DOHH2 (cell line): ENCODE measurements at regions not wholly inside any gene's neighbourhood (a gene's known extent, or its start where the extent isn't known, plus 50 kb on each side); places are given as distances from the start of the nearest gene placed in this dataset.

Source experiments
- H3F3A ChIP-seq: fragments of 200-600 bp; sonication (generic), shearing (Covaris generic); 2 replicates; pipeline ENCODE4 v1.6.0; 2016; ENCODE audit warnings: antibody characterized with exemption, mild to moderate bottlenecking; ENCODE audit not compliant: control insufficient read depth, insufficient read depth
- H3K27ac ChIP-seq: fragments of 200-600 bp; sonication (generic); 2 replicates; pipeline ENCODE4 v1.5.1; 2014; ENCODE audit warnings: low read depth, mild to moderate bottlenecking, low read length, moderate library complexity
- H3K27me3 ChIP-seq: fragments of 200-600 bp; sonication (generic); 2 replicates; pipeline ENCODE4 v1.6.1; 2014; ENCODE audit warnings: mild to moderate bottlenecking, low read length, mixed read lengths; ENCODE audit not compliant: control insufficient read depth
- H3K36me3 ChIP-seq: fragments of 200-600 bp; sonication (generic); 2 replicates; pipeline ENCODE4 v1.6.1; 2014; ENCODE audit warnings: mild to moderate bottlenecking, low read length, moderate library complexity, mixed read lengths; ENCODE audit not compliant: control insufficient read depth
- H3K4me1 ChIP-seq: fragments of 200-600 bp; sonication (generic); 2 replicates; pipeline ENCODE4 v1.6.1; 2014; ENCODE audit warnings: mild to moderate bottlenecking, low read length, mixed read lengths; ENCODE audit not compliant: control insufficient read depth
- H3K4me2 ChIP-seq: fragments of 200-600 bp; sonication (generic); 2 replicates; pipeline ENCODE4 v1.6.0; 2014; ENCODE audit warnings: mild to moderate bottlenecking, low read length, moderate library complexity
- H3K4me3 ChIP-seq: fragments of 200-600 bp; sonication (generic); 2 replicates; pipeline ENCODE4 v1.5.1; 2014; ENCODE audit warnings: mild to moderate bottlenecking, low read length, mixed read lengths
- H3K79me2 ChIP-seq: fragments of 200-600 bp; sonication (generic); 2 replicates; pipeline ENCODE4 v1.6.1; 2014; ENCODE audit warnings: mild to moderate bottlenecking, low read length, mixed read lengths; ENCODE audit not compliant: control insufficient read depth
- H3K9me2 ChIP-seq: fragments of 200-600 bp; sonication (generic); replicated peaks from 2 replicates; pipeline ENCODE4 v1.6.1; 2014; ENCODE audit warnings: mild to moderate bottlenecking, low read length, mixed read lengths; ENCODE audit not compliant: control insufficient read depth
- H3K9me3 ChIP-seq: fragments of 200-600 bp; sonication (generic); 2 replicates; pipeline ENCODE4 v1.6.1; 2014; ENCODE audit warnings: antibody characterized with exemption, low read length, mixed read lengths; ENCODE audit not compliant: control insufficient read depth, insufficient read depth
- H4K20me1 ChIP-seq: fragments of 200-600 bp; sonication (generic); 2 replicates; pipeline ENCODE4 v1.6.0; 2014; ENCODE audit warnings: low read depth, mild to moderate bottlenecking, antibody characterized with exemption, low read length, moderate library complexity; ENCODE audit not compliant: control insufficient read depth, insufficient read depth
- EZH2phosphoT487 ChIP-seq: fragments of 200-600 bp; sonication (generic); IDR thresholded peaks from 2 replicates; pipeline ENCODE4 v1.6.1; 2017; ENCODE audit warnings: borderline replicate concordance, mild to moderate bottlenecking, antibody characterized with exemption, low read length, moderate library complexity, mixed read lengths
- TF ChIP-seq, protein P1 (sequence below): fragments of 200-600 bp; sonication (generic); IDR thresholded peaks from one replicate; pipeline ENCODE4 v1.5.1; 2014; ENCODE audit warnings: antibody characterized with exemption, mild to moderate bottlenecking, low read depth, low read length; ENCODE audit not compliant: poor library complexity, severe bottlenecking

GRCh38 chr10:110394296-110394695 lies 89.6 kb upstream of the SMNDC1 start:
- Histone ChIP-seq H3K27me3 (0 out of 2 replicates have a peak, but pooled peaks cover 2% of the 10 kb centered on the region), H3K9me2 (no peaks in the 10 kb centered on the region), H4K20me1 (no peaks in the 10 kb centered on the region), H3K4me3 (no peak overlapping the region), H3K9me3 (no peaks in the 10 kb centered on the region), H3K36me3 (no peaks in the 10 kb centered on the region), H3K4me1 (peaks cover 7% of the 10 kb centered on the region; the same call in 1 of the 2 replicates), H3K27ac (no peak overlapping the region), H3K79me2 (no peaks in the 10 kb centered on the region), H3F3A (no peaks in the 10 kb centered on the region), H3K4me2 (no peak overlapping the region)
- TF ChIP-seq, protein P1, sequence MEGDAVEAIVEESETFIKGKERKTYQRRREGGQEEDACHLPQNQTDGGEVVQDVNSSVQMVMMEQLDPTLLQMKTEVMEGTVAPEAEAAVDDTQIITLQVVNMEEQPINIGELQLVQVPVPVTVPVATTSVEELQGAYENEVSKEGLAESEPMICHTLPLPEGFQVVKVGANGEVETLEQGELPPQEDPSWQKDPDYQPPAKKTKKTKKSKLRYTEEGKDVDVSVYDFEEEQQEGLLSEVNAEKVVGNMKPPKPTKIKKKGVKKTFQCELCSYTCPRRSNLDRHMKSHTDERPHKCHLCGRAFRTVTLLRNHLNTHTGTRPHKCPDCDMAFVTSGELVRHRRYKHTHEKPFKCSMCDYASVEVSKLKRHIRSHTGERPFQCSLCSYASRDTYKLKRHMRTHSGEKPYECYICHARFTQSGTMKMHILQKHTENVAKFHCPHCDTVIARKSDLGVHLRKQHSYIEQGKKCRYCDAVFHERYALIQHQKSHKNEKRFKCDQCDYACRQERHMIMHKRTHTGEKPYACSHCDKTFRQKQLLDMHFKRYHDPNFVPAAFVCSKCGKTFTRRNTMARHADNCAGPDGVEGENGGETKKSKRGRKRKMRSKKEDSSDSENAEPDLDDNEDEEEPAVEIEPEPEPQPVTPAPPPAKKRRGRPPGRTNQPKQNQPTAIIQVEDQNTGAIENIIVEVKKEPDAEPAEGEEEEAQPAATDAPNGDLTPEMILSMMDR: no peak
- TF ChIP-seq EZH2phosphoT487: no peak

GRCh38 chr10:110394898-110395297 lies 90.2 kb upstream of the SMNDC1 start:
- Histone ChIP-seq H3K9me2 (no peaks in the 10 kb centered on the region), H3K27ac (no peak overlapping the region), H3K27me3 (no peaks in the 10 kb centered on the region), H3K9me3 (no peaks in the 10 kb centered on the region), H4K20me1 (no peaks in the 10 kb centered on the region), H3K4me2 (no peak overlapping the region), H3F3A (no peaks in the 10 kb centered on the region), H3K4me1 (peaks cover 7% of the 10 kb centered on the region; the same call in 1 of the 2 replicates), H3K79me2 (no peaks in the 10 kb centered on the region), H3K4me3 (no peak overlapping the region), H3K36me3 (no peaks in the 10 kb centered on the region)
- no peak for TF ChIP-seq EZH2phosphoT487
- TF ChIP-seq, protein P1: no peak

DNA sequence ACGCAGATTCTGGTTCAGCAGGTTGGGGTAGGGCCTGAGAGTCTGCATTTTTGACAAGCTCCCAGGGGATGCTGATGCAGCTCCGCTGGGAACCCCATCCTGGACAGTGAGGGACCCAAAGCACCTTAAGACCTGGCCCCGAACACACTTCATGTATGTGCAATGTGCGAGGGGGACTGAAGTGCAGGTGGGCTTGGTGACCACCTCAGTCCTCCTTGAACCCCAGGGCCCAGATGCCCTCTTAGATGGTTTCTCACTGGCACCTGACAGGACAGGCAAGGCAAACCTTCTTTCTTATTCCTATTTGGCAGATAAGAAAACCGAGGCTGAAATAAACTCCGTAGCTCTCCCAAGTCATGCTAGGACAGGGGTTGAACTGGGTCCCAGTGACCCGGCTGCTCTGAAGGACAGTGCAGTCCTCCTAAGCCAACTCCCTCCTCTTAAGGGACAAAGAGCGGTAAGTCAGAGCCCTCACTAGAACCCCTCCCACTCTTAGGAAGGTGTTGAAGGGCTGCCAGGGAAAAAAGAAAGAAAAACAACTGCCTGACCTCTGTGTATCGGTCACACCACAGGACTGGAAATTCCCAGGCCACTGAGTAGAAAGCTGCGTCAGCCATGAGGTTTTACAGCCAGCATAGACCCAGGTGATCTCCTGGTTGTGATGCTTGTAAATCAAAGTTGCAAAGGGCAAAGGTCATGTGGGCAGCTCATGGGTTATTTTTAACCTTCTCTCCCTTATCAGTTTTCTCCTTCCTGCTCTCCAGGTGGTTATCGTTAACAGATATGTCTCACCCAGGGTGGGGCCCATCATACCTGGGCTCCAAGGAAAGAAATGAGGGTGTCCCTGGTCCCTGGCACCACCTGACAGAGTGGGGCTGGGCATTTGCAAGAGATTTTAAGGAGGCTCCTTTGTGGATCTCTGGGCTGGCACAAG lies 90.9 kb upstream of the SMNDC1 start:
- H3K27ac ChIP-seq: no peak overlapping the region
- H3K4me2 ChIP-seq: no peak overlapping the region
- H3K9me2 ChIP-seq: no peaks in the 10 kb centered on the region
- H3K36me3 ChIP-seq: no peaks in the 10 kb centered on the region
- H3K4me3 ChIP-seq: no peak overlapping the region
- H3K79me2 ChIP-seq: no peaks in the 10 kb centered on the region
- peaks cover 2% of the 10 kb centered on the region; the same call in 1 of the 2 replicates for H3K4me1 ChIP-seq
- no peak for TF ChIP-seq EZH2phosphoT487
- TF ChIP-seq, protein P1: no peak
- no peaks in the 10 kb centered on the region for H4K20me1 ChIP-seq
- no peaks in the 10 kb centered on the region for H3K27me3 ChIP-seq
- H3K9me3 ChIP-seq: no peaks in the 10 kb centered on the region
- no peaks in the 10 kb centered on the region for H3F3A ChIP-seq
